ENCODE measurements at regions not wholly inside any gene's neighbourhood (a gene's known extent, or its start where the extent isn't known, plus 50 kb on each side); places are given as distances from the start of the nearest gene placed in this dataset.

DNA sequence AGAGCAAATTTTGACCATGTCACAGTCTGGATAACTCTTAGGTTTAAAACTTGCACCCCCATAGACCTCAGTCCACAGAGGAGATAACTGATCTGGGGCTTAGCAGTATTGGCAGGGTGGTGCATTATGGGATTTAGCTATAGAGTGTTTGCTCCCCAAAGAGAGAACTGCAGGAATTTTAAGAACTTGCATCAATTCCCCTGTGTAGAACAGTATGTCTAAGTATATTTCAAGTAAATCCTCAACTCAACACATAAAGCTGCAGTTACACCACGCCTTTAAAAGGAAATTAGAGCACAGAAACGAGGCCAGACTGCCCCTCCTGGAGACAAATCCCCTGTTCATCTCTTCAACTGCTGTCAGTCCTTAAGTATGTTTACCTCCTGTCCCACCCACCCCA is 144.9 kb downstream of the TRMT11 start:
- H2BK20ac ChIP-seq (ENCODE audit: low read length): no peak overlapping the region
- no peak for DNase-seq (ENCODE audit: low read depth in 1 of 2, low spot score in 2 of 2)
- no peaks in the 10 kb centered on the region for H3K9me3 ChIP-seq (ENCODE audit: insufficient read depth in 2 of 2, low read depth in 1 of 2, low read length in 1 of 2)
- no peaks in the 10 kb centered on the region for H3K27me3 ChIP-seq (replicated peaks in 1 of 4; ENCODE audit: control insufficient read depth in 3 of 4, extremely low read depth in 1 of 4, insufficient read depth in 3 of 4, low read length in 3 of 4)
- no peak overlapping the region for H3K56ac ChIP-seq (replicated peaks; ENCODE audit: insufficient read length, low read depth, low read length)
- H3K9ac ChIP-seq (replicated peaks in 1 of 4; ENCODE audit: extremely low read depth in 1 of 4, low read depth in 3 of 4, low read length in 3 of 4): no peak overlapping the region
- H3K23me2 ChIP-seq (ENCODE audit: low read depth, low read length): no peaks in the 10 kb centered on the region
- H4K20me1 ChIP-seq (replicated peaks in 1 of 2; ENCODE audit: control insufficient read depth in 1 of 2, insufficient read depth in 2 of 2, low read length in 2 of 2): peaks cover 0 to 2% of the 10 kb centered on the region in 2 experiments
- no peak overlapping the region for H2BK12ac ChIP-seq (ENCODE audit: low read depth, low read length)
- no peaks in the 10 kb centered on the region for H3K79me1 ChIP-seq (ENCODE audit: low read depth, low read length)
- CTCF ChIA-PET (ENCODE audit: partially characterized antibody): interaction anchor here (0.6 to 1.0 kb wide), 4 partner anchors 12 to 314 kb away, joined by 3 read pairs; no protein-coding TSS in a partner anchor
- H3K27ac ChIP-seq (ENCODE audit: low read depth, low read length): no peak overlapping the region
- no peak overlapping the region for H2BK5ac ChIP-seq (ENCODE audit: low read depth, low read length)
- TF ChIP-seq KDM5A (IDR thresholded peaks at IDR 0.05; ENCODE audit: low read length) (no peak), JUND (IDR thresholded peaks at IDR 0.05; ENCODE audit: low read length) (no peak), KDM4A (IDR thresholded peaks at IDR 0.05; ENCODE audit: low read depth, low read length, severe bottlenecking) (no peak), BCL11A (IDR thresholded peaks at IDR 0.05; ENCODE audit: low read depth in 2 of 2, low read length in 2 of 2) (no peak), SIRT6 (IDR thresholded peaks at IDR 0.05; ENCODE audit: low read length) (no peak), NRF1 (IDR thresholded peaks at IDR 0.05; ENCODE audit: low read depth, low read length) (no peak), RNF2 (IDR thresholded peaks at IDR 0.05; ENCODE audit: borderline replicate concordance, low read depth, low read length, missing control alignments, poor library complexity, severe bottlenecking) (no peak), CREB1 (IDR thresholded peaks at IDR 0.05) (no peak), BACH1 (IDR thresholded peaks at IDR 0.05; ENCODE audit: low read length) (no peak), POLR2A (IDR thresholded peaks at IDR 0.05; ENCODE audit: control extremely low read depth in 1 of 2, low read depth in 2 of 2, low read length in 2 of 2) (no peak)
- H3K23ac ChIP-seq (ENCODE audit: insufficient read length): no peak overlapping the region
- no peaks in the 10 kb centered on the region for H3K36me3 ChIP-seq (ENCODE audit: control insufficient read depth in 2 of 4, insufficient read depth in 4 of 4, low read length in 3 of 4)
- no peak overlapping the region for H3K14ac ChIP-seq (ENCODE audit: insufficient read length)
- H3K79me2 ChIP-seq (ENCODE audit: control insufficient read depth in 1 of 2, insufficient read depth in 2 of 2, low read length in 2 of 2): no peaks in the 10 kb centered on the region
- H2BK120ac ChIP-seq (replicated peaks; ENCODE audit: low read depth, low read length): no peak overlapping the region
- no peak overlapping the region for H3K4me3 ChIP-seq (ENCODE audit: extremely low read depth in 1 of 4, insufficient read depth in 2 of 4, low read depth in 3 of 4, low read length in 4 of 4)
- H4K91ac ChIP-seq (replicated peaks; ENCODE audit: insufficient read length, low read length): no peak overlapping the region
- no peak overlapping the region for H4K5ac ChIP-seq (ENCODE audit: insufficient read length, low read depth, low read length)
- POLR2A ChIA-PET (ENCODE audit: partially characterized antibody): no interaction called here
- H2BK15ac ChIP-seq (ENCODE audit: low read length): no peak overlapping the region
- H3K4me1 ChIP-seq (replicated peaks in 1 of 4; ENCODE audit: control insufficient read depth in 3 of 4, insufficient read depth in 4 of 4, low read length in 3 of 4): no peaks in the 10 kb centered on the region
- H3K4me2 ChIP-seq (ENCODE audit: insufficient read depth in 1 of 2, low read depth in 2 of 2, low read length in 2 of 2): no peak overlapping the region
- no peak overlapping the region for H3K4ac ChIP-seq (replicated peaks; ENCODE audit: insufficient read length, low read depth, low read length)
- FAIRE-seq: no peak
- no peak overlapping the region for H2AFZ ChIP-seq (ENCODE audit: low read length)
- H3K18ac ChIP-seq (ENCODE audit: extremely low read depth, low read length): no peak overlapping the region
- H4K8ac ChIP-seq (ENCODE audit: extremely low read depth, insufficient read depth, low read length): no peak overlapping the region
- WGBS, 2 experiments (ENCODE audit: extremely low coverage in 1 of 2, insufficient coverage in 1 of 2, insufficient read length in 1 of 2, insufficient replicate concordance in 2 of 2, low coverage in 1 of 2, low lambda C conversion rate in 2 of 2, missing lambda C conversion rate in 1 of 2): 73% methylated on average over 2 of the region's 2 CpGs; no CpG with 5 or more reads in 1 of the 2 experiments
- no peak overlapping the region for H2AK5ac ChIP-seq (ENCODE audit: low read depth, low read length)

Measured in H1 (cell line).